Colonic mucosa (tissue), 4 donors: ENCODE measurements at regions not wholly inside any gene's neighbourhood (a gene's known extent, or its start where the extent isn't known, plus 50 kb on each side); places are given as distances from the start of the nearest gene placed in this dataset.

Experiments used
- DNase-seq: peaks from one replicate; pipeline ENCODE4 v3.0.0-alpha.2; 2020
- H3K27ac ChIP-seq: fragments of 200-600 bp; one replicate; pipeline ENCODE4 v1.8.0; 2021
- H3K27me3 ChIP-seq: fragments of 200-600 bp; one replicate; pipeline ENCODE4 v1.8.0; 2021
- H3K36me3 ChIP-seq: fragments of 200-600 bp; one replicate; pipeline ENCODE4 v1.8.0; 2021
- H3K4me1 ChIP-seq: fragments of 200-600 bp; one replicate; pipeline ENCODE4 v1.8.0; 2021; ENCODE audit warnings: mild to moderate bottlenecking
- H3K4me3 ChIP-seq: fragments of 200-600 bp; one replicate; pipeline ENCODE4 v1.8.0; 2021
- H3K9ac ChIP-seq, 2 donors: one replicate each; pipeline ENCODE4 v1.7.0; 2013; ENCODE audit warnings: control low read depth in 2 of 2, low read depth in 2 of 2, low read length in 2 of 2
- H3K9me3 ChIP-seq: fragments of 200-600 bp; one replicate; pipeline ENCODE4 v1.8.0; 2021
- CTCF ChIP-seq: fragments of 200-600 bp; IDR thresholded peaks from one replicate; pipeline ENCODE4 v1.8.0; 2022; ENCODE audit warnings: antibody characterized with exemption, mild to moderate bottlenecking
- intact Hi-C: fragments of 100-400 bp; cut with DNase I; formaldehyde crosslinking; loops from one replicate; pipeline ENCODE4 v1.14.1; 2022
- donor health status: healthy.
- donor health status: DM: no; HTN: no; CAD: no.
- donor health status: DM: no; HTN: no; CAD: no.

DNA sequence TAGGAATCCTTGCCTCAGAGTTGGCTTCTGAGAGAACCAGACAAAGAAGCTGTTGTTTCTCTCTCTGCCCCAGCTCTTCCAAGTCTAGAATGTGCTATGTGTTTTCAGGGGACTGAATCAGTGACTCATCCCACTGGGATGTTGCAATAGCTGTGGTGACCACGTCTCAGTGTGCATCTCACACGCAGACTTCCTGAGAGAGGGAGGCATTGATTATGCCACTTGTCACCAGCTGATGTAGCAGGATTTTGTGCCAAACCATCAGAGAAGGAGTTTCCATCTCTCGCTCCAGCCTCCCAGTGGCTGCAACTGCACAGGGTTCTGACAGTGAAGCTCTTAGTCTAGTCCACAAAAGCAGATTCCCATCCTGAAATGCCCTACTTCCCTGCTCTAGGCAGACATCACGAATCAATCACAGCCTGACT, 455.8 kb downstream of the MIAT start:
- DNase-seq, result peak; percentile 35
- Histone ChIP-seq H3K9me3 (no peaks in the 10 kb centered on the region), H3K36me3 (no peaks in the 10 kb centered on the region), H3K27me3 (no peaks in the 10 kb centered on the region), H3K4me3 (no peak overlapping the region), H3K27ac (no peak overlapping the region), H3K4me1 (no peaks in the 10 kb centered on the region), H3K9ac (no peak overlapping the region)
- intact Hi-C loops, result no loop called here
- TF ChIP-seq CTCF, result no peak

GRCh38 chr22:27113641-27114040, 456.3 kb downstream of the MIAT start:
- no peak overlapping the region for H3K27ac ChIP-seq
- no peaks in the 10 kb centered on the region for H3K27me3 ChIP-seq
- H3K4me1 ChIP-seq, result no peaks in the 10 kb centered on the region
- H3K9me3 ChIP-seq, result no peaks in the 10 kb centered on the region
- no peak for DNase-seq
- intact Hi-C loops, result no loop called here
- H3K9ac ChIP-seq, result no peak overlapping the region
- H3K4me3 ChIP-seq, result no peak overlapping the region
- H3K36me3 ChIP-seq, result no peaks in the 10 kb centered on the region
- TF ChIP-seq CTCF, result no peak

DNA sequence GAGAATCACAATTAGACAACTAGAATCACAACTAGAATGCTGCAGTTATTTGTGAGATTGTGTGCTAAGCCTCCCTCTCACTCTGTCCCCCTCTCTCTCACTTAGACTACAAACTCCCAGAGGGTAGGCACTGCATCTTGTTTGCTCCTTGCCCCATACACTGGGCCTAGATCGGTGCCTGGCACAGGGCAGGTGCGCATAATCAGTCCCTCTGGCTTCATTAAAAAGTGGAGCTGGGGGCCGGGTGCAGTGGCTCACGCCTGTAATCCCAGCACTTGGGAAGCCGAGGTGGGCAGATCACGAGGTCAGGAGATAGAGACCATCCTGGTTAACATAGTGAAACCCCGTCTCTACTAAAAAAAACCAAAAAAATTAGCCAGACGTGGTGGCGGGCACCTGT, 456.8 kb downstream of the MIAT start:
- no peak for TF ChIP-seq CTCF
- Histone ChIP-seq H3K36me3 (no peaks in the 10 kb centered on the region), H3K27ac (no peak overlapping the region), H3K4me1 (no peaks in the 10 kb centered on the region), H3K27me3 (no peaks in the 10 kb centered on the region), H3K9ac (no peak overlapping the region), H3K4me3 (no peak overlapping the region), H3K9me3 (no peaks in the 10 kb centered on the region)
- intact Hi-C loops, result no loop called here
- DNase-seq, result no peak

DNA sequence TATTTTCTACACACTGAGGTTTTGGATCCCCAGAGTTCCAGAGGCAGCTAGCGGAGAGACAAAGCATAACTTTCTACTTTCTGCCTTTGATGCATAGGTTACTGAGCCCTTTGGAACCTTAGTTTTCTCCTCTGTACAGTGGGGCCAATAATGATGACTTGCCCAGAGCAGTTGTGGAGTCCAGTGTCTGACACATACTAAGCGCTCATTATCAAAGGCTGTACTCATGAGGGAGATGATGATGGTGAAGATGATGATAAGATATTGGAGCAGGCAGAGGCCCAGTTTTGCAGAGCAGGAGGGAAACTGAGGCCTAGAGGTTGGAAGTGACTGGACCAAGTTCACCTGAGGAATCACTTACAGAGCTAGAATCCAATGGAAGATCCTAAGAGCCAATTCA, 458.0 kb downstream of the MIAT start:
- intact Hi-C loops, result no loop called here
- Histone ChIP-seq H3K9ac (no peak overlapping the region), H3K27ac (no peak overlapping the region), H3K9me3 (no peaks in the 10 kb centered on the region), H3K27me3 (no peaks in the 10 kb centered on the region), H3K4me3 (no peak overlapping the region), H3K4me1 (no peaks in the 10 kb centered on the region), H3K36me3 (no peaks in the 10 kb centered on the region)
- DNase-seq, result no peak
- TF ChIP-seq CTCF, result no peak

DNA sequence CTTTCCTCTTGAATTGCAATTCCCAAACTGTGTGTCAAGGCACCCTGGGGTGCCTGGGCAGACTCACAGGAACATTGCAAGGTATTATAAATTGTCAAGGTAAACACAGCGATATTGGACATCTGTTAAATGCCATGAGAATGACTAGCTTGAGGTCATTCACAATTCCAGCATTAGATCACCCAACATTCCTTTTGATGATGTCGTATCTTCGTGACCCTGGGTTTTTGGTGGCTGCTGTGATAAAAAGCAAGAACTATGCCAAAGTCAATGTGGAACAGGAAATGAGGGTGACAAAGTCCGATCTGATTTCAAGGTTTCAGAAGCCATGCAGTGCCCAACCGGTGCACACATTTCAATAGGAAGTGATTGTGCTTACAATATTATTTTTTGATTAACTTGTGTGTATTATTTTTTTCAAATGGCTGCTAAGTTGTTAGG, 458.4 kb downstream of the MIAT start:
- peak; percentile 30 for DNase-seq

More for the DNA sequence above, 458.4 kb downstream of the MIAT start:
- Histone ChIP-seq H3K36me3 (no peaks in the 10 kb centered on the region), H3K4me3 (no peak overlapping the region), H3K9me3 (no peaks in the 10 kb centered on the region), H3K4me1 (no peaks in the 10 kb centered on the region), H3K27me3 (no peaks in the 10 kb centered on the region), H3K9ac (no peak overlapping the region), H3K27ac (no peak overlapping the region)
- intact Hi-C loops, result no loop called here
- TF ChIP-seq CTCF, result no peak
